ENCODE measurements at regions not wholly inside any gene's neighbourhood (a gene's known extent, or its start where the extent isn't known, plus 50 kb on each side); places are given as distances from the start of the nearest gene placed in this dataset.

DNA sequence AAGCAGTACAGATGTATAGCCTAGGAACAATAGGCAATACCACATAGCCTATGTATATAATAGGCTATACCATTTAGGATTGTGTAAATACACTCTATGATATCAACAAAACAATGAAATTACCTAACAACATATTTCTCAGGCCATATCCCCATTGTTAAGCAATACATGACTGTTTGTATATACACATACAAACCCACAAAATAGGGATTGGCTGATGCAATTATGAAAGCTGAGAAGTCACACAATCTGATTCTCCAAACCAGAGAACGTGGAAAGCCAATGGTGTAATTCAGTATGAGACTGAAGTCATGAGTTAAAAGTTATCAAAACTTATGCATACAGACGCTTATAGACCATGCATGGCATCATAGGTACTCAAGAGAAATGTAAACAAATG is 700.1 kb upstream of the RAG2 start:
- DNase-seq (ENCODE audit: low spot score) = no peak
- ChIA-PET POLR2A (no interaction called here), CTCF (ENCODE audit: unreplicated experiment) (no interaction called here)
- Histone ChIP-seq H2AFZ (ENCODE audit: low read length) (no peak overlapping the region), H3K27ac (ENCODE audit: low read depth, low read length, poor library complexity, severe bottlenecking) (no peak overlapping the region), H3K36me3 (ENCODE audit: insufficient read depth, low read length) (no peaks in the 10 kb centered on the region), H3K4me1 (ENCODE audit: insufficient read depth, low read length, poor library complexity, severe bottlenecking) (no peaks in the 10 kb centered on the region), H4K20me1 (ENCODE audit: insufficient read depth, low read length) (no peaks in the 10 kb centered on the region), H3K79me2 (ENCODE audit: insufficient read depth, low read depth, low read length) (no peaks in the 10 kb centered on the region), H3K9me2 (ENCODE audit: insufficient read depth, low read length) (no peaks in the 10 kb centered on the region), H3K4me2 (ENCODE audit: low read length) (no peak overlapping the region), H3K9me3 (ENCODE audit: low read length) (no peaks in the 10 kb centered on the region), H3K4me3 (ENCODE audit: low read depth, low read length, poor library complexity, severe bottlenecking) (no peak overlapping the region)
- BruUV-seq (replicated peaks) = no TSS peak
- intact Hi-C loops (cut with micrococcal nuclease; ENCODE audit: unreplicated experiment) = no loop called here
- TF ChIP-seq, protein P1, sequence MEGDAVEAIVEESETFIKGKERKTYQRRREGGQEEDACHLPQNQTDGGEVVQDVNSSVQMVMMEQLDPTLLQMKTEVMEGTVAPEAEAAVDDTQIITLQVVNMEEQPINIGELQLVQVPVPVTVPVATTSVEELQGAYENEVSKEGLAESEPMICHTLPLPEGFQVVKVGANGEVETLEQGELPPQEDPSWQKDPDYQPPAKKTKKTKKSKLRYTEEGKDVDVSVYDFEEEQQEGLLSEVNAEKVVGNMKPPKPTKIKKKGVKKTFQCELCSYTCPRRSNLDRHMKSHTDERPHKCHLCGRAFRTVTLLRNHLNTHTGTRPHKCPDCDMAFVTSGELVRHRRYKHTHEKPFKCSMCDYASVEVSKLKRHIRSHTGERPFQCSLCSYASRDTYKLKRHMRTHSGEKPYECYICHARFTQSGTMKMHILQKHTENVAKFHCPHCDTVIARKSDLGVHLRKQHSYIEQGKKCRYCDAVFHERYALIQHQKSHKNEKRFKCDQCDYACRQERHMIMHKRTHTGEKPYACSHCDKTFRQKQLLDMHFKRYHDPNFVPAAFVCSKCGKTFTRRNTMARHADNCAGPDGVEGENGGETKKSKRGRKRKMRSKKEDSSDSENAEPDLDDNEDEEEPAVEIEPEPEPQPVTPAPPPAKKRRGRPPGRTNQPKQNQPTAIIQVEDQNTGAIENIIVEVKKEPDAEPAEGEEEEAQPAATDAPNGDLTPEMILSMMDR (conservative IDR thresholded peaks at IDR 0.05; ENCODE audit: low read length) = no peak
- no peak for TF ChIP-seq EZH2phosphoT487 (IDR thresholded peaks at IDR 0.05; ENCODE audit: borderline replicate concordance, low read depth, low read length)

DNA sequence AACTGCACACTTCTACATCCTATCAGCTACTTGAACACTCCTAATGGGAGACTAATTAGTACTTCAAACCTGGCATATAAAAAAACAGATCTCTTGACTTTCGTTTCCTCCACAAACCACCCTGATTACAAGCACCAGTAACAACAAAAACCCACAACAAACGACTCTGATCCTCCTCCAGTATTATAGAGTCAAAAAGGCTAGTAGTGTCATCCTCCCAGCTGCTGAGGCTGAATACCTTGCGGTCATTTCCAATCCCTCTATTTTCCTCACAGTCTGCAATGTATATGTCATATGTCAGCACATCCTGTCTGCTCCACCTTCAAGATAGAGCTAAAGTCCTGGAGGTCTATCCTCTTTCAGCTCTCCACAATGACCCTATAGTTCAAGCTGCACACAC is 688.9 kb upstream of the RAG2 start:
- Histone ChIP-seq H3K4me3 (ENCODE audit: low read depth, low read length, poor library complexity, severe bottlenecking) (no peak overlapping the region), H4K20me1 (ENCODE audit: insufficient read depth, low read length) (no peaks in the 10 kb centered on the region), H3K27ac (ENCODE audit: low read depth, low read length, poor library complexity, severe bottlenecking) (no peak overlapping the region), H3K4me1 (ENCODE audit: insufficient read depth, low read length, poor library complexity, severe bottlenecking) (no peaks in the 10 kb centered on the region), H3K9me3 (ENCODE audit: low read length) (no peaks in the 10 kb centered on the region), H2AFZ (ENCODE audit: low read length) (no peak overlapping the region), H3K4me2 (ENCODE audit: low read length) (no peak overlapping the region), H3K79me2 (ENCODE audit: insufficient read depth, low read depth, low read length) (no peaks in the 10 kb centered on the region), H3K36me3 (ENCODE audit: insufficient read depth, low read length) (no peaks in the 10 kb centered on the region), H3K9me2 (ENCODE audit: insufficient read depth, low read length) (no peaks in the 10 kb centered on the region)
- CTCF ChIA-PET (ENCODE audit: unreplicated experiment) = no interaction called here
- POLR2A ChIA-PET = no interaction called here
- intact Hi-C loops (cut with micrococcal nuclease; ENCODE audit: unreplicated experiment) = no loop called here
- DNase-seq (ENCODE audit: low spot score) = no peak
- BruUV-seq (replicated peaks) = no TSS peak
- TF ChIP-seq EZH2phosphoT487 (IDR thresholded peaks at IDR 0.05; ENCODE audit: borderline replicate concordance, low read depth, low read length) = no peak
- TF ChIP-seq, protein P1 (conservative IDR thresholded peaks at IDR 0.05; ENCODE audit: low read length) = no peak

DNA sequence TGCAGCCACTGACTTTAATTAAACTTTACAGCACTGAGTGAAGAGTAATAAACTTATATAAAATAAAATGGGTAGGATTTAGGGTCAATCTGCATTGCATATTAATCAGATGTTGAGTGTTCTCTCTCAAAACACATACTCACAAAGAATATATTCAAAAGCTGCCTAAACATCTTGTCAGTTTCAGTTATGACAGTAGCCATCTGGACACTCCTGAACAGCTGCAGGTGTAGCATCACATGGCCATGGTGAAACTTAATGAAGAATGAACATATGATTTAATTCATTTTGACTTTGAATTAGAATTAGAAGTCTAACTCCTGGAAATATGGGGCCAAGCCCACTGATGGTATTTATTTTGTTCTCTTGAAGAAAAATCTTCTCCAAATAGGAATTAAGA is 684.3 kb upstream of the RAG2 start:
- no peak overlapping the region for H3K4me2 ChIP-seq (ENCODE audit: low read length)
- H4K20me1 ChIP-seq (ENCODE audit: insufficient read depth, low read length) = no peaks in the 10 kb centered on the region
- H3K4me1 ChIP-seq (ENCODE audit: insufficient read depth, low read length, poor library complexity, severe bottlenecking) = no peaks in the 10 kb centered on the region
- H2AFZ ChIP-seq (ENCODE audit: low read length) = no peak overlapping the region
- no peaks in the 10 kb centered on the region for H3K36me3 ChIP-seq (ENCODE audit: insufficient read depth, low read length)
- H3K9me2 ChIP-seq (ENCODE audit: insufficient read depth, low read length) = no peaks in the 10 kb centered on the region
- TF ChIP-seq, protein P1 (conservative IDR thresholded peaks at IDR 0.05; ENCODE audit: low read length) = no peak
- no peak for TF ChIP-seq EZH2phosphoT487 (IDR thresholded peaks at IDR 0.05; ENCODE audit: borderline replicate concordance, low read depth, low read length)
- no peaks in the 10 kb centered on the region for H3K9me3 ChIP-seq (ENCODE audit: low read length)
- no peak for DNase-seq (ENCODE audit: low spot score)
- ChIA-PET CTCF (ENCODE audit: unreplicated experiment) (no interaction called here), POLR2A (no interaction called here)
- intact Hi-C loops (cut with micrococcal nuclease; ENCODE audit: unreplicated experiment) = no loop called here
- H3K27ac ChIP-seq (ENCODE audit: low read depth, low read length, poor library complexity, severe bottlenecking) = no peak overlapping the region
- BruUV-seq (replicated peaks) = no TSS peak
- H3K4me3 ChIP-seq (ENCODE audit: low read depth, low read length, poor library complexity, severe bottlenecking) = no peak overlapping the region
- H3K79me2 ChIP-seq (ENCODE audit: insufficient read depth, low read depth, low read length) = no peaks in the 10 kb centered on the region

All from OCI-LY7 (cell line).